HepG2 (cell line): ENCODE measurements at regions not wholly inside any gene's neighbourhood (a gene's known extent, or its start where the extent isn't known, plus 50 kb on each side); places are given as distances from the start of the nearest gene placed in this dataset.

Experiments used
- ATF6 ChIP-seq: sonication (generic); formaldehyde crosslinking; conservative IDR thresholded peaks from 2 replicates; pipeline ENCODE4 v1.4.0; 2020; ENCODE audit warnings: missing genetic modification reagents
- ATF7-NPFF ChIP-seq: sonication (generic); formaldehyde crosslinking; IDR thresholded peaks from 2 replicates; pipeline ENCODE4 v1.8.1; 2023; ENCODE audit warnings: mild to moderate bottlenecking, low read depth, missing genetic modification reagents, moderate library complexity
- BRD4 ChIP-seq: sonication (generic); formaldehyde crosslinking; IDR thresholded peaks from 2 replicates; pipeline ENCODE4 v1.4.0; 2020; ENCODE audit warnings: missing genetic modification reagents
- GTF2F1 ChIP-seq: fragments of 150-350 bp; IDR thresholded peaks from 2 replicates; pipeline ENCODE4 v1.6.1; 2014; ENCODE audit warnings: low read length
- HCFC1 ChIP-seq: fragments of 150-350 bp; IDR thresholded peaks from 2 replicates; pipeline ENCODE4 v1.6.1; 2014; ENCODE audit warnings: low read depth, low read length
- HNRNPH1 ChIP-seq: fragments of 200-400 bp; formaldehyde crosslinking; optimal IDR thresholded peaks from 2 replicates; pipeline ENCODE3; 2017; ENCODE audit warnings: mild to moderate bottlenecking, low read depth, low read length
- HNRNPL ChIP-seq: fragments of 200-400 bp; formaldehyde crosslinking; IDR thresholded peaks from 2 replicates; pipeline ENCODE4 v1.6.1; 2017; ENCODE audit warnings: mild to moderate bottlenecking, low read depth, low read length
- MED8 ChIP-seq: sonication (generic); formaldehyde crosslinking; IDR thresholded peaks from 2 replicates; pipeline ENCODE4 v1.8.1; 2023; ENCODE audit warnings: mild to moderate bottlenecking, missing genetic modification reagents; ENCODE audit not compliant: insufficient replicate concordance
- NBN ChIP-seq: fragments of 450-650 bp; conservative IDR thresholded peaks from 2 replicates; pipeline ENCODE4 v1.6.1; 2017
- PCBP2 ChIP-seq: fragments of 200-400 bp; formaldehyde crosslinking; optimal IDR thresholded peaks from 2 replicates; pipeline ENCODE3; 2018; ENCODE audit warnings: low read length, low read depth; ENCODE audit not compliant: poor library complexity, severe bottlenecking
- SOX6 ChIP-seq, 2 experiments: fragments of 450-650 bp in 1 of 2; sonication (generic) in 1 of 2; formaldehyde crosslinking in 1 of 2; IDR thresholded peaks; 2 replicates each; pipeline versions ENCODE4 v1.4.0 to v1.6.1; 2017 to 2020; ENCODE audit warnings: antibody characterized with exemption in 1 of 2, mild to moderate bottlenecking in 1 of 2, missing genetic modification reagents in 1 of 2
- STAG1 ChIP-seq: sonication (generic); formaldehyde crosslinking; IDR thresholded peaks from 2 replicates; pipeline ENCODE4 v1.4.0; 2020; ENCODE audit warnings: missing genetic modification reagents
- THRA ChIP-seq: sonication (generic); formaldehyde crosslinking; IDR thresholded peaks from 2 replicates; pipeline ENCODE4 v1.4.0; 2020; ENCODE audit warnings: missing genetic modification reagents, borderline replicate concordance
- ZNF383 ChIP-seq: sonication (generic); formaldehyde crosslinking; IDR thresholded peaks from 2 replicates; pipeline ENCODE4 v1.4.0; 2020; ENCODE audit warnings: missing genetic modification reagents, mild to moderate bottlenecking, borderline replicate concordance
- ZNF496 ChIP-seq: sonication (generic); formaldehyde crosslinking; IDR thresholded peaks from 2 replicates; pipeline ENCODE4 v1.8.1; 2023; ENCODE audit warnings: mild to moderate bottlenecking, moderate library complexity, missing genetic modification reagents; ENCODE audit not compliant: insufficient replicate concordance
- ZNF746 ChIP-seq: sonication (generic); formaldehyde crosslinking; IDR thresholded peaks from 2 replicates; pipeline ENCODE4 v1.8.0; 2022; ENCODE audit warnings: mild to moderate bottlenecking, missing genetic modification reagents
- TF ChIP-seq, protein P1 (sequence below): fragments of 450-650 bp; IDR thresholded peaks from 2 replicates; pipeline ENCODE4 v1.6.1; 2017
- TF ChIP-seq, protein P2 (sequence below): sonication (generic); formaldehyde crosslinking; IDR thresholded peaks from 2 replicates; pipeline ENCODE4 v1.5.0; 2020; ENCODE audit warnings: missing genetic modification reagents
- TF ChIP-seq, protein P3 (sequence below): sonication (generic); formaldehyde crosslinking; IDR thresholded peaks from 2 replicates; pipeline ENCODE4 v1.4.0; 2020; ENCODE audit warnings: low read depth, mild to moderate bottlenecking, missing genetic modification reagents
- TF ChIP-seq, protein P4 (sequence below), 2 experiments: sonication (generic) in 1 of 2; formaldehyde crosslinking in 1 of 2; IDR thresholded peaks; 2 replicates each; pipeline versions ENCODE4 v1.4.0 to v1.6.1; 2018 to 2020; ENCODE audit warnings: missing genetic modification reagents in 2 of 2, borderline replicate concordance in 1 of 2, low read depth in 1 of 2, mild to moderate bottlenecking in 1 of 2, missing biosample characterization in 1 of 2

- TF ChIP-seq NBN (no peak), GTF2F1 (peak; percentile 63; the same call in 1 of the 2 replicates), THRA (no peak), HCFC1 (0 out of 2 replicates have a peak, but pooled peaks have one; percentile 19), ZNF746 (CRISPR knock-in tag) (no peak), ATF6 (no peak), STAG1 (no peak), BRD4 (CRISPR knock-in tag) (no peak), HNRNPL (peak; percentile 34; the same call in 1 of the 2 replicates), ZNF496 (no peak), ZNF383 (CRISPR knock-in tag) (no peak), ATF7-NPFF (CRISPR knock-in tag) (no peak), PCBP2 (no peak), MED8 (CRISPR knock-in tag) (no peak), HNRNPH1 (peak; percentile 96), SOX6 (IDR thresholded peaks at IDR 0.05) (no peak), SOX6 (CRISPR knock-in tag; IDR thresholded peaks at IDR 0.05) (no peak)
- TF ChIP-seq, protein P1, sequence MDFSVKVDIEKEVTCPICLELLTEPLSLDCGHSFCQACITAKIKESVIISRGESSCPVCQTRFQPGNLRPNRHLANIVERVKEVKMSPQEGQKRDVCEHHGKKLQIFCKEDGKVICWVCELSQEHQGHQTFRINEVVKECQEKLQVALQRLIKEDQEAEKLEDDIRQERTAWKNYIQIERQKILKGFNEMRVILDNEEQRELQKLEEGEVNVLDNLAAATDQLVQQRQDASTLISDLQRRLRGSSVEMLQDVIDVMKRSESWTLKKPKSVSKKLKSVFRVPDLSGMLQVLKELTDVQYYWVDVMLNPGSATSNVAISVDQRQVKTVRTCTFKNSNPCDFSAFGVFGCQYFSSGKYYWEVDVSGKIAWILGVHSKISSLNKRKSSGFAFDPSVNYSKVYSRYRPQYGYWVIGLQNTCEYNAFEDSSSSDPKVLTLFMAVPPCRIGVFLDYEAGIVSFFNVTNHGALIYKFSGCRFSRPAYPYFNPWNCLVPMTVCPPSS: no peak
- TF ChIP-seq, protein P2, sequence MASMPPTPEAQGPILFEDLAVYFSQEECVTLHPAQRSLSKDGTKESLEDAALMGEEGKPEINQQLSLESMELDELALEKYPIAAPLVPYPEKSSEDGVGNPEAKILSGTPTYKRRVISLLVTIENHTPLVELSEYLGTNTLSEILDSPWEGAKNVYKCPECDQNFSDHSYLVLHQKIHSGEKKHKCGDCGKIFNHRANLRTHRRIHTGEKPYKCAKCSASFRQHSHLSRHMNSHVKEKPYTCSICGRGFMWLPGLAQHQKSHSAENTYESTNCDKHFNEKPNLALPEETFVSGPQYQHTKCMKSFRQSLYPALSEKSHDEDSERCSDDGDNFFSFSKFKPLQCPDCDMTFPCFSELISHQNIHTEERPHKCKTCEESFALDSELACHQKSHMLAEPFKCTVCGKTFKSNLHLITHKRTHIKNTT (CRISPR knock-in tag): no peak
- TF ChIP-seq, protein P3, sequence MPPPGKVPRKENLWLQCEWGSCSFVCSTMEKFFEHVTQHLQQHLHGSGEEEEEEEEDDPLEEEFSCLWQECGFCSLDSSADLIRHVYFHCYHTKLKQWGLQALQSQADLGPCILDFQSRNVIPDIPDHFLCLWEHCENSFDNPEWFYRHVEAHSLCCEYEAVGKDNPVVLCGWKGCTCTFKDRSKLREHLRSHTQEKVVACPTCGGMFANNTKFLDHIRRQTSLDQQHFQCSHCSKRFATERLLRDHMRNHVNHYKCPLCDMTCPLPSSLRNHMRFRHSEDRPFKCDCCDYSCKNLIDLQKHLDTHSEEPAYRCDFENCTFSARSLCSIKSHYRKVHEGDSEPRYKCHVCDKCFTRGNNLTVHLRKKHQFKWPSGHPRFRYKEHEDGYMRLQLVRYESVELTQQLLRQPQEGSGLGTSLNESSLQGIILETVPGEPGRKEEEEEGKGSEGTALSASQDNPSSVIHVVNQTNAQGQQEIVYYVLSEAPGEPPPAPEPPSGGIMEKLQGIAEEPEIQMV (CRISPR knock-in tag): no peak
- TF ChIP-seq, protein P4, sequence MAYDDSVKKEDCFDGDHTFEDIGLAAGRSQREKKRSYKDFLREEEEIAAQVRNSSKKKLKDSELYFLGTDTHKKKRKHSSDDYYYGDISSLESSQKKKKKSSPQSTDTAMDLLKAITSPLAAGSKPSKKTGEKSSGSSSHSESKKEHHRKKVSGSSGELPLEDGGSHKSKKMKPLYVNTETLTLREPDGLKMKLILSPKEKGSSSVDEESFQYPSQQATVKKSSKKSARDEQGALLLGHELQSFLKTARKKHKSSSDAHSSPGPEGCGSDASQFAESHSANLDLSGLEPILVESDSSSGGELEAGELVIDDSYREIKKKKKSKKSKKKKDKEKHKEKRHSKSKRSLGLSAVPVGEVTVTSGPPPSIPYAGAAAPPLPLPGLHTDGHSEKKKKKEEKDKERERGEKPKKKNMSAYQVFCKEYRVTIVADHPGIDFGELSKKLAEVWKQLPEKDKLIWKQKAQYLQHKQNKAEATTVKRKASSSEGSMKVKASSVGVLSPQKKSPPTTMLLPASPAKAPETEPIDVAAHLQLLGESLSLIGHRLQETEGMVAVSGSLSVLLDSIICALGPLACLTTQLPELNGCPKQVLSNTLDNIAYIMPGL (CRISPR knock-in tag; IDR thresholded peaks at IDR 0.05; ENCODE audit: borderline replicate concordance in 1 of 2, low read depth in 1 of 2): no peak
These were observed 1530.9 kb upstream of the TPTE start (continued) for GRCh38 chr21:8990326-8991087.
